Suprapubic skin (tissue), 4 donors: ENCODE measurements at regions not wholly inside any gene's neighbourhood (a gene's known extent, or its start where the extent isn't known, plus 50 kb on each side); places are given as distances from the start of the nearest gene placed in this dataset.
"Not testable (repeated sequence)": the region's sequence is repeated elsewhere in the genome, so short reads cannot be mapped to it uniquely, and the experiment has no call there.

ENCODE experiments used
- CTCF ChIP-seq, 2 donors: fragments of 200-600 bp in 1 of 2; fragments of 450-650 bp in 1 of 2; sonication (generic) in 1 of 2; IDR thresholded peaks; one replicate each; pipeline ENCODE4 v1.5.1; 2016 to 2019; ENCODE audit warnings: antibody characterized with exemption in 2 of 2, mild to moderate bottlenecking in 1 of 2, moderate library complexity in 1 of 2
- EP300 ChIP-seq: sonication (generic); formaldehyde crosslinking; IDR thresholded peaks from one replicate; pipeline ENCODE4 v1.6.1; 2017; ENCODE audit warnings: antibody characterized with exemption
- POLR2A ChIP-seq, 2 donors: fragments of 450-650 bp; IDR thresholded peaks; one replicate each; pipeline ENCODE4 v1.6.1; 2017; ENCODE audit warnings: antibody characterized with exemption in 2 of 2, mild to moderate bottlenecking in 2 of 2, moderate library complexity in 2 of 2
- POLR2AphosphoS5 ChIP-seq, 3 donors: sonication (generic); formaldehyde crosslinking; IDR thresholded peaks; one replicate each; pipeline ENCODE4 v1.6.1; 2017; ENCODE audit warnings: antibody characterized with exemption in 3 of 3

GRCh38 chr9:6102336-6102987, 87.0 kb upstream of the RANBP6 start:
- TF ChIP-seq CTCF (IDR thresholded peaks at IDR 0.05); POLR2A (IDR thresholded peaks at IDR 0.05); EP300: not testable (repeated sequence)
- TF ChIP-seq POLR2AphosphoS5 (IDR thresholded peaks at IDR 0.05), result peak in 1 of 3 donors; percentile 19
